Left ventricle myocardium inferior (tissue), 1 donor: ENCODE measurements at regions not wholly inside any gene's neighbourhood (a gene's known extent, or its start where the extent isn't known, plus 50 kb on each side); places are given as distances from the start of the nearest gene placed in this dataset.
"Not testable (repeated sequence)": the region's sequence is repeated elsewhere in the genome, so short reads cannot be mapped to it uniquely, and the experiment has no call there.

ENCODE experiments used
- DNase-seq: peaks from one replicate; pipeline ENCODE4 v3.0.0-alpha.2; 2020
- H3K27ac ChIP-seq: fragments of 200-600 bp; replicated peaks from 2 replicates; pipeline ENCODE4 v1.8.0; 2021
- H3K27me3 ChIP-seq: fragments of 200-600 bp; 2 replicates; pipeline ENCODE4 v1.8.0; 2021; ENCODE audit warnings: low read depth
- H3K36me3 ChIP-seq: fragments of 200-600 bp; 2 replicates; pipeline ENCODE4 v1.8.0; 2021
- H3K4me1 ChIP-seq: fragments of 200-600 bp; 2 replicates; pipeline ENCODE4 v1.8.0; 2021
- H3K4me3 ChIP-seq: fragments of 200-600 bp; 2 replicates; pipeline ENCODE4 v1.8.0; 2021; ENCODE audit warnings: mild to moderate bottlenecking, moderate library complexity
- H3K9me3 ChIP-seq: fragments of 200-600 bp; replicated peaks from 2 replicates; pipeline ENCODE4 v1.8.0; 2021
- CTCF ChIP-seq: fragments of 200-600 bp; IDR thresholded peaks from 2 replicates; pipeline ENCODE4 v1.8.0; 2021; ENCODE audit warnings: antibody characterized with exemption, mild to moderate bottlenecking, borderline replicate concordance
- intact Hi-C: fragments of 100-400 bp; cut with micrococcal nuclease; formaldehyde crosslinking; loops from one replicate; pipeline ENCODE4 v1.11.0; 2022
- donor health status: DM: no; HTN: yes; CAD: no; lungs with severe emphysema.

- Histone ChIP-seq H3K36me3 (no peaks in the 10 kb centered on the region), H3K9me3 (peaks cover 4% of the 10 kb centered on the region), H3K4me3 (no peak overlapping the region), H3K27me3 (peaks cover 48% of the 10 kb centered on the region), H3K4me1 (no peaks in the 10 kb centered on the region), H3K27ac (no peak overlapping the region)
- TF ChIP-seq CTCF, result no peak
- intact Hi-C loops, result loop anchor here (10.0 kb wide), 1 partner anchor 554 kb away; no protein-coding TSS in a partner anchor
- no peak for DNase-seq
These were observed 81.3 kb upstream of the KCNMA1 start for GRCh38 chr10:77718957-77719356.

- H3K27me3 ChIP-seq, result peaks cover 54% of the 10 kb centered on the region
- not testable (repeated sequence) for H3K4me1 ChIP-seq, DNase-seq, H3K4me3 ChIP-seq, H3K9me3 ChIP-seq, H3K36me3 ChIP-seq, H3K27ac ChIP-seq
- intact Hi-C loops, result loop anchor here (10.0 kb wide), 1 partner anchor 554 kb away; no protein-coding TSS in a partner anchor
These were observed 80.7 kb upstream of the KCNMA1 start for GRCh38 chr10:77718312-77718711.

GRCh38 chr10:77717336-77717735 lies 79.7 kb upstream of the KCNMA1 start:
- no peak for DNase-seq
- Histone ChIP-seq H3K27me3 (peaks cover 64% of the 10 kb centered on the region), H3K4me3 (no peak overlapping the region), H3K36me3 (no peaks in the 10 kb centered on the region), H3K9me3 (no peaks in the 10 kb centered on the region), H3K4me1 (no peaks in the 10 kb centered on the region), H3K27ac (no peak overlapping the region)
- intact Hi-C loops, result loop anchor here (10.0 kb wide), 1 partner anchor 553 kb away; no protein-coding TSS in a partner anchor
- TF ChIP-seq CTCF, result no peak

GRCh38 chr10:77716458-77717317 lies 79.1 kb upstream of the KCNMA1 start:
- H3K27ac ChIP-seq, result no peak overlapping the region
- H3K9me3 ChIP-seq, result no peaks in the 10 kb centered on the region
- peaks cover 70% of the 10 kb centered on the region for H3K27me3 ChIP-seq
- intact Hi-C loops, result loop anchor here (10.0 kb wide), 1 partner anchor 552 kb away; no protein-coding TSS in a partner anchor
- TF ChIP-seq CTCF, result no peak
- DNase-seq, result no peak
- H3K36me3 ChIP-seq, result no peaks in the 10 kb centered on the region
- H3K4me1 ChIP-seq, result no peaks in the 10 kb centered on the region
- no peak overlapping the region for H3K4me3 ChIP-seq

- no peaks in the 10 kb centered on the region for H3K36me3 ChIP-seq
- no peak overlapping the region for H3K27ac ChIP-seq
- DNase-seq, result no peak
- H3K9me3 ChIP-seq, result no peaks in the 10 kb centered on the region
- intact Hi-C loops, result loop anchor here (10.0 kb wide), 1 partner anchor 551 kb away; no protein-coding TSS in a partner anchor
- peaks cover 6% of the 10 kb centered on the region for H3K4me1 ChIP-seq
- no peak for TF ChIP-seq CTCF
- H3K4me3 ChIP-seq, result no peak overlapping the region
- H3K27me3 ChIP-seq, result peaks cover 82% of the 10 kb centered on the region
These were observed 77.9 kb upstream of the KCNMA1 start for GRCh38 chr10:77715536-77715935.

- intact Hi-C loops, result loop anchor here (10.0 kb wide), 1 partner anchor 550 kb away; no protein-coding TSS in a partner anchor
- Histone ChIP-seq H3K9me3 (no peaks in the 10 kb centered on the region), H3K36me3 (no peaks in the 10 kb centered on the region), H3K27ac (no peak overlapping the region), H3K4me1 (peaks cover 6% of the 10 kb centered on the region), H3K4me3 (no peak overlapping the region), H3K27me3 (peaks cover 86% of the 10 kb centered on the region)
- TF ChIP-seq CTCF, result peak; percentile 16
- no peak for DNase-seq
These were observed 77.5 kb upstream of the KCNMA1 start for GRCh38 chr10:77715088-77715487.
